MM.1S (cell line): ENCODE measurements at regions not wholly inside any gene's neighbourhood (a gene's known extent, or its start where the extent isn't known, plus 50 kb on each side); places are given as distances from the start of the nearest gene placed in this dataset.

ENCODE experiments used
- DNase-seq: peaks from one replicate; pipeline ENCODE4 v3.0.0-alpha.2; 2015
- H2AFZ ChIP-seq: fragments of 300-600 bp; sonication (generic); 2 replicates; pipeline ENCODE4 v1.6.0; 2016; ENCODE audit warnings: antibody characterized with exemption, low read length
- H3F3A ChIP-seq: fragments of 300-600 bp; sonication (generic); 2 replicates; pipeline ENCODE4 v1.6.1; 2016; ENCODE audit warnings: mild to moderate bottlenecking, antibody characterized with exemption, low read length, moderate library complexity, mixed read lengths; ENCODE audit not compliant: insufficient read depth
- H3K27ac ChIP-seq: fragments of 300-600 bp; sonication (generic); 2 replicates; pipeline ENCODE4 v1.5.1; 2016; ENCODE audit warnings: mild to moderate bottlenecking, low read length
- H3K27me3 ChIP-seq: fragments of 300-600 bp; sonication (generic); replicated peaks from 2 replicates; pipeline ENCODE4 v1.6.0; 2016; ENCODE audit warnings: low read length; ENCODE audit not compliant: insufficient read depth
- H3K36me3 ChIP-seq: fragments of 300-600 bp; sonication (generic); replicated peaks from 2 replicates; pipeline ENCODE4 v1.6.1; 2016; ENCODE audit warnings: mild to moderate bottlenecking, low read length, mixed read lengths; ENCODE audit not compliant: insufficient read depth
- H3K4me1 ChIP-seq: fragments of 300-600 bp; sonication (generic); 2 replicates; pipeline ENCODE4 v1.6.1; 2016; ENCODE audit warnings: low read length, mixed read lengths
- H3K4me2 ChIP-seq: fragments of 300-600 bp; sonication (generic); 2 replicates; pipeline ENCODE4 v1.6.0; 2016; ENCODE audit warnings: low read depth, low read length
- H3K4me3 ChIP-seq: fragments of 300-600 bp; sonication (generic); 2 replicates; pipeline ENCODE4 v1.5.1; 2016; ENCODE audit warnings: low read length, mixed read lengths
- H3K79me2 ChIP-seq: fragments of 300-600 bp; sonication (generic); 2 replicates; pipeline ENCODE4 v1.6.1; 2016; ENCODE audit warnings: mixed run types, low read length, mixed read lengths
- H3K9ac ChIP-seq: fragments of 300-600 bp; sonication (generic); 2 replicates; pipeline ENCODE4 v1.6.1; 2016; ENCODE audit warnings: low read length, mixed read lengths
- H3K9me2 ChIP-seq: fragments of 300-600 bp; sonication (generic); replicated peaks from 2 replicates; pipeline ENCODE4 v1.6.1; 2016; ENCODE audit warnings: mild to moderate bottlenecking, low read length, mixed read lengths; ENCODE audit not compliant: insufficient read depth
- H3K9me3 ChIP-seq: fragments of 300-600 bp; sonication (generic); replicated peaks from 2 replicates; pipeline ENCODE4 v1.6.1; 2016; ENCODE audit warnings: mild to moderate bottlenecking, low read length, mixed read lengths; ENCODE audit not compliant: insufficient read depth
- H4K20me1 ChIP-seq: fragments of 300-600 bp; sonication (generic); 2 replicates; pipeline ENCODE4 v1.6.1; 2016; ENCODE audit warnings: mild to moderate bottlenecking, low read length, moderate library complexity, mixed read lengths; ENCODE audit not compliant: insufficient read depth
- CTCF ChIP-seq: fragments of 300-600 bp; sonication (generic); IDR thresholded peaks from 2 replicates; pipeline ENCODE4 v1.5.1; 2016; ENCODE audit warnings: antibody characterized with exemption, low read length, mixed read lengths
- EZH2 ChIP-seq: fragments of 300-600 bp; sonication (generic); optimal IDR thresholded peaks from 2 replicates; pipeline ENCODE3; 2017; ENCODE audit warnings: low read depth, mild to moderate bottlenecking, antibody characterized with exemption, low read length, mixed read lengths
- EZH2phosphoT487 ChIP-seq: fragments of 300-600 bp; sonication (generic); IDR thresholded peaks from 2 replicates; pipeline ENCODE4 v1.6.1; 2018; ENCODE audit warnings: antibody characterized with exemption, low read length

DNA sequence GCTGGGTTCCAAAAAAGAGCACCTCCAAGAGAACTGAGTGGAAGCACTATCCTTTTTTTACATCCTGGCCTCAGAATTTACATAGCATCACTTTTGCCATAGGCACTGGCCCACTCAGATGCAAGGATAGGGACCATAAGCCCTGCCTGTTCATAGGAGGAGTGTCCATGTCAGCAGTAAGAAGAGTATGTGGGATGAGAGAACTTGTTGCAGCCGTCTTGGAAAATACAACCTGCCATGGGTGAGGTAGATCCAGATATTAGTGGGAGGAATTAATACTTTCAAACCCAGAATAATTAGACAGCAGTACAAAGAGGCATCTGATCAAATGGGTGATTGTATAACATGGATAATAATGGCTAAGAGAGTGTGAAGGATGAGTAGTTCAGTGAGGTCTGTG lies 110.7 kb upstream of the CELF4 start:
- TF ChIP-seq EZH2 (no peak), EZH2phosphoT487 (no peak), CTCF (no peak)
- H3K9ac ChIP-seq = no peak overlapping the region
- H3K4me1 ChIP-seq = no peaks in the 10 kb centered on the region
- no peaks in the 10 kb centered on the region for H3K9me3 ChIP-seq
- H3K9me2 ChIP-seq = no peaks in the 10 kb centered on the region
- no peaks in the 10 kb centered on the region for H3K36me3 ChIP-seq
- H3K27me3 ChIP-seq = no peaks in the 10 kb centered on the region
- no peak overlapping the region for H3K27ac ChIP-seq
- no peak for DNase-seq
- no peak overlapping the region for H3K4me2 ChIP-seq
- no peak overlapping the region for H3K4me3 ChIP-seq
- no peak overlapping the region for H2AFZ ChIP-seq
- H4K20me1 ChIP-seq = no peaks in the 10 kb centered on the region
- H3F3A ChIP-seq = no peaks in the 10 kb centered on the region
- H3K79me2 ChIP-seq = no peaks in the 10 kb centered on the region

- TF ChIP-seq CTCF (no peak), EZH2 (no peak), EZH2phosphoT487 (no peak)
- no peaks in the 10 kb centered on the region for H3K79me2 ChIP-seq
- H3K27me3 ChIP-seq = no peaks in the 10 kb centered on the region
- H3K4me1 ChIP-seq = no peaks in the 10 kb centered on the region
- no peak overlapping the region for H2AFZ ChIP-seq
- H3K9me2 ChIP-seq = no peaks in the 10 kb centered on the region
- H3K36me3 ChIP-seq = no peaks in the 10 kb centered on the region
- H3K4me2 ChIP-seq = no peak overlapping the region
- H3F3A ChIP-seq = no peaks in the 10 kb centered on the region
- DNase-seq = no peak
- no peak overlapping the region for H3K27ac ChIP-seq
- H3K4me3 ChIP-seq = no peak overlapping the region
- H4K20me1 ChIP-seq = no peaks in the 10 kb centered on the region
- no peaks in the 10 kb centered on the region for H3K9me3 ChIP-seq
- H3K9ac ChIP-seq = no peak overlapping the region
Observed at GRCh38 chr18:37675699-37676098, 110.1 kb upstream of the CELF4 start.

DNA sequence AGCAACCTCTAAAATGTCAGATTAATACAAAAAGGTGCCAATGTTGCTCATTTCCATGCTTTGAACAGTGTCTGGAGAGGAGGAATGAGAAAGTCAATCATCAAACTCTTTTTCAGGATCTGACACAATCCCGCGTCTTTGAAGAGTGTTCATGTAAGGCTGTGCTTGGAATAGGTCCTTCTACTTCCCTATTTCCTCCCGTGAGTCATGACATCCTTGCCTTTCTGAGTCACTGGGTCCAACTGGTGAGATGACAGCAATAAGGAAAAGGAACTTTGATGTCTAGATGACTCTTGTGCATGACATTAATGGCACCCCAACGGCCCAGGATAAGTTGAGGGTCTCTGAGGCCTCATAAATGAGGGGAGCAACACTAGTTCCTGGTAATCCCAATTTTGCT lies 109.0 kb upstream of the CELF4 start:
- no peaks in the 10 kb centered on the region for H3K9me2 ChIP-seq
- no peak overlapping the region for H3K9ac ChIP-seq
- no peak for DNase-seq
- H3K27me3 ChIP-seq = no peaks in the 10 kb centered on the region
- H3K36me3 ChIP-seq = no peaks in the 10 kb centered on the region
- TF ChIP-seq EZH2 (no peak), CTCF (no peak), EZH2phosphoT487 (no peak)
- H3F3A ChIP-seq = no peaks in the 10 kb centered on the region
- no peaks in the 10 kb centered on the region for H4K20me1 ChIP-seq
- no peak overlapping the region for H3K27ac ChIP-seq
- no peaks in the 10 kb centered on the region for H3K9me3 ChIP-seq
- H3K4me3 ChIP-seq = no peak overlapping the region
- no peak overlapping the region for H2AFZ ChIP-seq
- no peak overlapping the region for H3K4me2 ChIP-seq
- H3K4me1 ChIP-seq = no peaks in the 10 kb centered on the region
- H3K79me2 ChIP-seq = no peaks in the 10 kb centered on the region
